IPS DF 6.9 (cell line): ENCODE measurements at regions not wholly inside any gene's neighbourhood (a gene's known extent, or its start where the extent isn't known, plus 50 kb on each side); places are given as distances from the start of the nearest gene placed in this dataset.
"Not testable (repeated sequence)": the region's sequence is repeated elsewhere in the genome, so short reads cannot be mapped to it uniquely, and the experiment has no call there.

ENCODE experiments used
- DNase-seq: peaks from one replicate; pipeline ENCODE4 v3.0.0-alpha.2; 2013; ENCODE audit warnings: low read depth, low spot score
- H3K27ac ChIP-seq: one replicate; pipeline ENCODE4 v1.5.1; 2013; ENCODE audit warnings: low read length, control low read depth
- H3K27me3 ChIP-seq: 2 replicates; pipeline ENCODE4 v1.6.1; 2013; ENCODE audit warnings: mild to moderate bottlenecking, low read length; ENCODE audit not compliant: control insufficient read depth, insufficient read depth
- H3K36me3 ChIP-seq: 2 replicates; pipeline ENCODE4 v1.6.1; 2013; ENCODE audit warnings: low read length; ENCODE audit not compliant: control insufficient read depth, insufficient read depth
- H3K4me1 ChIP-seq: 2 replicates; pipeline ENCODE4 v1.6.1; 2013; ENCODE audit warnings: low read length; ENCODE audit not compliant: control insufficient read depth, insufficient read depth
- H3K4me3 ChIP-seq: 2 replicates; pipeline ENCODE4 v1.5.1; 2013; ENCODE audit warnings: mild to moderate bottlenecking, low read length
- H3K9me3 ChIP-seq: 2 replicates; pipeline ENCODE4 v1.6.1; 2013; ENCODE audit warnings: low read length, inconsistent platforms; ENCODE audit not compliant: control insufficient read depth, insufficient read depth
- WGBS: extraction: QIAGEN DNeasy Blood & Tissue Kit; methylation state at CpG from one replicate; pipeline ENCODE4 v1.1.7; 2013; ENCODE audit warnings: mixed read lengths, missing lambda C conversion rate; ENCODE audit not compliant: insufficient read length, insufficient coverage; 5-methylcytosine and 5-hydroxymethylcytosine counted together

- no peak for DNase-seq
- H3K36me3 ChIP-seq = no peaks in the 10 kb centered on the region
- H3K4me1 ChIP-seq = no peaks in the 10 kb centered on the region
- H3K27me3 ChIP-seq = no peaks in the 10 kb centered on the region
- no peak overlapping the region for H3K4me3 ChIP-seq
- H3K27ac ChIP-seq = no peak overlapping the region
- no peaks in the 10 kb centered on the region for H3K9me3 ChIP-seq
These were observed 114.6 kb upstream of the HTR1E start for GRCh38 chr6:86822747-86823146.

- Histone ChIP-seq H3K27me3 (no peaks in the 10 kb centered on the region), H3K36me3 (no peaks in the 10 kb centered on the region), H3K4me3 (no peak overlapping the region), H3K27ac (no peak overlapping the region), H3K4me1 (no peaks in the 10 kb centered on the region), H3K9me3 (no peaks in the 10 kb centered on the region)
- no peak for DNase-seq
- WGBS = no CpG with 5 or more reads among the region's 1 CpG
These were observed 116.6 kb upstream of the HTR1E start for GRCh38 chr6:86820750-86821149.

- H3K27me3 ChIP-seq = no peaks in the 10 kb centered on the region
- DNase-seq = no peak
- H3K4me1 ChIP-seq = no peaks in the 10 kb centered on the region
- H3K36me3 ChIP-seq = no peaks in the 10 kb centered on the region
- H3K4me3 ChIP-seq = no peak overlapping the region
- WGBS = no CpG with 5 or more reads among the region's 1 CpG
- no peaks in the 10 kb centered on the region for H3K9me3 ChIP-seq
- H3K27ac ChIP-seq = no peak overlapping the region
These were observed 143.7 kb upstream of the HTR1E start for GRCh38 chr6:86793649-86794048.

GRCh38 chr6:86791476-86791875 is 145.9 kb upstream of the HTR1E start:
- Histone ChIP-seq H3K4me1 (no peaks in the 10 kb centered on the region), H3K27me3 (no peaks in the 10 kb centered on the region), H3K4me3 (no peak overlapping the region), H3K9me3 (no peaks in the 10 kb centered on the region), H3K27ac (no peak overlapping the region), H3K36me3 (no peaks in the 10 kb centered on the region)
- no CpG with 5 or more reads among the region's 1 CpG for WGBS
- no peak for DNase-seq

GRCh38 chr6:86789779-86790411 is 147.4 kb upstream of the HTR1E start:
- Histone ChIP-seq H3K27ac (no peak overlapping the region), H3K9me3 (no peaks in the 10 kb centered on the region), H3K36me3 (no peaks in the 10 kb centered on the region), H3K4me3 (no peak overlapping the region), H3K4me1 (no peaks in the 10 kb centered on the region), H3K27me3 (no peaks in the 10 kb centered on the region)
- WGBS = no CpG with 5 or more reads among the region's 2 CpGs
- DNase-seq = no peak

- H3K9me3 ChIP-seq = no peaks in the 10 kb centered on the region
- no peak for DNase-seq
These were observed 155.0 kb upstream of the HTR1E start for GRCh38 chr6:86782328-86782727.

GRCh38 chr6:86780923-86781322 is 156.4 kb upstream of the HTR1E start:
- no peak overlapping the region for H3K27ac ChIP-seq
- no CpG with 5 or more reads among the region's 2 CpGs for WGBS

More at GRCh38 chr6:86782328-86782727, 155.0 kb upstream of the HTR1E start:
- Histone ChIP-seq H3K27me3 (no peaks in the 10 kb centered on the region), H3K27ac (no peak overlapping the region), H3K4me1 (no peaks in the 10 kb centered on the region), H3K36me3 (no peaks in the 10 kb centered on the region), H3K4me3 (no peak overlapping the region)

GRCh38 chr6:86775893-86776292 is 161.4 kb upstream of the HTR1E start:
- DNase-seq = no peak
- Histone ChIP-seq H3K36me3 (no peaks in the 10 kb centered on the region), H3K4me1 (no peaks in the 10 kb centered on the region)

More at GRCh38 chr6:86780923-86781322, 156.4 kb upstream of the HTR1E start:
- Histone ChIP-seq H3K36me3 (no peaks in the 10 kb centered on the region), H3K4me3 (no peak overlapping the region), H3K4me1 (no peaks in the 10 kb centered on the region), H3K27me3 (no peaks in the 10 kb centered on the region), H3K9me3 (no peaks in the 10 kb centered on the region)
- DNase-seq = no peak

GRCh38 chr6:86765211-86765610 is 172.1 kb upstream of the HTR1E start:
- no peaks in the 10 kb centered on the region for H3K9me3 ChIP-seq
- H3K4me1 ChIP-seq = no peaks in the 10 kb centered on the region
- H3K27ac ChIP-seq = no peak overlapping the region
- H3K27me3 ChIP-seq = no peaks in the 10 kb centered on the region
- WGBS = no CpG with 5 or more reads among the region's 1 CpG
- no peak for DNase-seq
- no peaks in the 10 kb centered on the region for H3K36me3 ChIP-seq
- no peak overlapping the region for H3K4me3 ChIP-seq

More at GRCh38 chr6:86775893-86776292, 161.4 kb upstream of the HTR1E start:
- Histone ChIP-seq H3K27me3 (no peaks in the 10 kb centered on the region), H3K9me3 (no peaks in the 10 kb centered on the region), H3K27ac (no peak overlapping the region), H3K4me3 (no peak overlapping the region)

- not testable (repeated sequence) for H3K36me3 ChIP-seq, H3K4me3 ChIP-seq, H3K4me1 ChIP-seq, DNase-seq, H3K27me3 ChIP-seq, H3K27ac ChIP-seq, H3K9me3 ChIP-seq
These were observed 177.4 kb upstream of the HTR1E start for GRCh38 chr6:86759953-86760352.

GRCh38 chr6:86756640-86757229 is 180.6 kb upstream of the HTR1E start:
- no peaks in the 10 kb centered on the region for H3K27me3 ChIP-seq
- no peaks in the 10 kb centered on the region; the same call in 1 of the 2 replicates for H3K9me3 ChIP-seq
- no peaks in the 10 kb centered on the region for H3K36me3 ChIP-seq
- WGBS = no CpG with 5 or more reads among the region's 1 CpG
- DNase-seq = no peak
- H3K27ac ChIP-seq = no peak overlapping the region
- H3K4me3 ChIP-seq = no peak overlapping the region
- no peaks in the 10 kb centered on the region for H3K4me1 ChIP-seq
